Body of pancreas (tissue), 4 donors: ENCODE measurements at regions not wholly inside any gene's neighbourhood (a gene's known extent, or its start where the extent isn't known, plus 50 kb on each side); places are given as distances from the start of the nearest gene placed in this dataset.

ENCODE experiments used
- CTCF ChIP-seq, 7 experiments: fragments of 450-650 bp in 4 of 7; fragments of 200-600 bp in 3 of 7; sonication (generic) in 3 of 7; IDR thresholded peaks; one replicate each; pipeline ENCODE4 v1.5.1; 2016 to 2019; ENCODE audit warnings: antibody characterized with exemption in 7 of 7
- POLR2A ChIP-seq, 3 donors: fragments of 450-650 bp; IDR thresholded peaks; one replicate each; pipeline ENCODE4 v1.6.1; 2016; ENCODE audit warnings: antibody characterized with exemption in 3 of 3, mild to moderate bottlenecking in 2 of 3

GRCh38 chr2:7419186-7419585, 502.0 kb downstream of the RNF144A start:
- TF ChIP-seq POLR2A (IDR thresholded peaks at IDR 0.05) (no peak), CTCF (IDR thresholded peaks at IDR 0.05) (no peak)
